ENCODE measurements at regions not wholly inside any gene's neighbourhood (a gene's known extent, or its start where the extent isn't known, plus 50 kb on each side); places are given as distances from the start of the nearest gene placed in this dataset.

DNA sequence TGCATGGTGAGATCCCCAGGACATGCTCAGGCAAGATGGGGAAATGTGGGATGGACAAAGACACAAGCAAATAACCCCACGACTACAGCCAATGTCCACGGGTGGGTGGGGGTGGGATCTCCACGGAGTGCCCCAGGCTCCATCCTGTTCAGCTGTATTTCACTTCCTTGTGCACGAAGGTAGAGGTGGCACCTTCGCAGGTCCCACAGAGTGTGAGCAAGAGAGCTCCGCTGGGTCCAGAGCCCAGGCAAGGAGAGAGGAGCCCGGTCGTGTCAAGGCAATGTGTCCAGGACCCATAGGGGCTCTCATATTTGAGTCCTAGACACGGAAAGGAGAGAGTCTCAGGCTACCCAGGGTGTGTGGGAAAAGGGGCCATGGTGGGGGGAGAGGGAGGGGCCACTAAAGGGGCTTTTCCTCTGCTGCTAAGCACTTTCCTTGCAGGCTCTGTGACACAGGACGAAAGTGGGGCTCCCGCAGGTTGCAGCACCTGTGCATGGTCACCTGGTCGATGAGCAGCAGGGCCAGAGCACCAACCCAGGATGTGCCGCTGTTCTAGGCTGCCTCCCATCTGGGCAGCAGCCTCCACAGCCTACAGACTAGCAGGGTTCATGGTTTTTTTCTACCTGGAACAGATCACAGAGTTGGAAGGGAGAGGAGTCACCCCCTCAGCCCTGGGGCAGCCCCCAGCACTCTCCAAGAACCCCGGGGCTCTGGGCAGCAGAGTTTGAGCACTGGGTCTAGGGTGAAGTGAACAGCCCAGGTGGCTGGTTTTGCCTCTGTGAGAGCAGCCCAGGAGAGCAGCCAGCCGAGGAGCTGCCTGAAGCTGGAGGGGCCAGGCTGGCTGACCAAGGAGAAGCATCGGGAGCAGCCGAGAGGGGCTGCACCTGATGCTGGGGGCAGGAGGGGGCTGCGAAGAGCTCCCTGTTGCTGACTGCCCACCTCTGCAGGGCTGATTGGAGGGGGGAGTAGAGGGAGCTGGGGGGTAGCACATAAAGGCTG, 100.7 kb upstream of the MVB12B start:
- TF ChIP-seq POLR2A (IDR thresholded peaks at IDR 0.05) (no peak), EP300 (IDR thresholded peaks at IDR 0.05; ENCODE audit: low read depth) (no peak)
- TF ChIP-seq, protein P1, sequence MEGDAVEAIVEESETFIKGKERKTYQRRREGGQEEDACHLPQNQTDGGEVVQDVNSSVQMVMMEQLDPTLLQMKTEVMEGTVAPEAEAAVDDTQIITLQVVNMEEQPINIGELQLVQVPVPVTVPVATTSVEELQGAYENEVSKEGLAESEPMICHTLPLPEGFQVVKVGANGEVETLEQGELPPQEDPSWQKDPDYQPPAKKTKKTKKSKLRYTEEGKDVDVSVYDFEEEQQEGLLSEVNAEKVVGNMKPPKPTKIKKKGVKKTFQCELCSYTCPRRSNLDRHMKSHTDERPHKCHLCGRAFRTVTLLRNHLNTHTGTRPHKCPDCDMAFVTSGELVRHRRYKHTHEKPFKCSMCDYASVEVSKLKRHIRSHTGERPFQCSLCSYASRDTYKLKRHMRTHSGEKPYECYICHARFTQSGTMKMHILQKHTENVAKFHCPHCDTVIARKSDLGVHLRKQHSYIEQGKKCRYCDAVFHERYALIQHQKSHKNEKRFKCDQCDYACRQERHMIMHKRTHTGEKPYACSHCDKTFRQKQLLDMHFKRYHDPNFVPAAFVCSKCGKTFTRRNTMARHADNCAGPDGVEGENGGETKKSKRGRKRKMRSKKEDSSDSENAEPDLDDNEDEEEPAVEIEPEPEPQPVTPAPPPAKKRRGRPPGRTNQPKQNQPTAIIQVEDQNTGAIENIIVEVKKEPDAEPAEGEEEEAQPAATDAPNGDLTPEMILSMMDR (IDR thresholded peaks at IDR 0.05) = no peak
